DND-41 (cell line): ENCODE measurements at regions not wholly inside any gene's neighbourhood (a gene's known extent, or its start where the extent isn't known, plus 50 kb on each side); places are given as distances from the start of the nearest gene placed in this dataset.
"Not testable (repeated sequence)": the region's sequence is repeated elsewhere in the genome, so short reads cannot be mapped to it uniquely, and the experiment has no call there.

Source experiments
- ATAC-seq: fragments of 200-7000 bp; cut with Tn5 transposase; 3 replicates; pipeline ENCODE4 v1.9.1; 2021; ENCODE audit warnings: low read depth; ENCODE audit not compliant: insufficient read depth
- DNase-seq: peaks from one replicate; pipeline ENCODE4 v3.0.0-alpha.2; 2020
- H2AFZ ChIP-seq: 2 replicates; pipeline ENCODE4 v1.6.0; 2012; ENCODE audit warnings: low read depth, low read length
- H3K27ac ChIP-seq: 2 replicates; pipeline ENCODE4 v1.5.1; 2012; ENCODE audit warnings: low read length, inconsistent platforms
- H3K27me3 ChIP-seq: fragments of 200-600 bp; sonication (generic); 2 replicates; pipeline ENCODE4 v1.6.0; 2012; ENCODE audit warnings: low read length, mild to moderate bottlenecking, inconsistent platforms; ENCODE audit not compliant: insufficient read depth, poor library complexity
- H3K36me3 ChIP-seq: 2 replicates; pipeline ENCODE4 v1.5.1; 2012; ENCODE audit warnings: low read length, inconsistent platforms; ENCODE audit not compliant: insufficient read depth
- H3K4me1 ChIP-seq: 2 replicates; pipeline ENCODE4 v1.5.1; 2012; ENCODE audit warnings: mild to moderate bottlenecking, low read length; ENCODE audit not compliant: insufficient read depth
- H3K4me2 ChIP-seq: 2 replicates; pipeline ENCODE4 v1.6.0; 2012; ENCODE audit warnings: mild to moderate bottlenecking, moderate library complexity, low read length, inconsistent platforms; ENCODE audit not compliant: insufficient read depth
- H3K4me3 ChIP-seq, 2 experiments: fragments of 200-600 bp in 1 of 2; shearing (Covaris generic) in 1 of 2; 2 replicates each; pipeline ENCODE4 v1.5.1; 2012 to 2016; ENCODE audit warnings: inconsistent platforms in 2 of 2, low read length in 2 of 2, mild to moderate bottlenecking in 2 of 2, low read depth in 1 of 2, moderate library complexity in 1 of 2
- H3K79me2 ChIP-seq: 2 replicates; pipeline ENCODE4 v1.6.0; 2012; ENCODE audit warnings: low read length, inconsistent platforms; ENCODE audit not compliant: insufficient read depth
- H3K9ac ChIP-seq: 2 replicates; pipeline ENCODE4 v1.6.0; 2012; ENCODE audit warnings: low read depth, mild to moderate bottlenecking, inconsistent platforms, low read length, moderate library complexity
- H3K9me3 ChIP-seq: 2 replicates; pipeline ENCODE4 v1.5.1; 2012; ENCODE audit warnings: low read length, moderate library complexity, mild to moderate bottlenecking, inconsistent platforms; ENCODE audit not compliant: insufficient read depth, severe bottlenecking
- H4K20me1 ChIP-seq: 2 replicates; pipeline ENCODE4 v1.6.0; 2012; ENCODE audit warnings: low read length; ENCODE audit not compliant: insufficient read depth
- EZH2 ChIP-seq: IDR thresholded peaks from 3 replicates; pipeline ENCODE4 v1.6.1; 2012; ENCODE audit warnings: borderline replicate concordance, low read depth, mild to moderate bottlenecking, moderate library complexity, low read length, inconsistent platforms; ENCODE audit not compliant: severe bottlenecking
- TF ChIP-seq, protein P1 (sequence below): IDR thresholded peaks from 2 replicates; pipeline ENCODE4 v1.5.1; 2012; ENCODE audit warnings: borderline replicate concordance, low read length, moderate library complexity, mild to moderate bottlenecking; ENCODE audit not compliant: poor library complexity, severe bottlenecking; ENCODE audit errors: extremely low read depth

DNA sequence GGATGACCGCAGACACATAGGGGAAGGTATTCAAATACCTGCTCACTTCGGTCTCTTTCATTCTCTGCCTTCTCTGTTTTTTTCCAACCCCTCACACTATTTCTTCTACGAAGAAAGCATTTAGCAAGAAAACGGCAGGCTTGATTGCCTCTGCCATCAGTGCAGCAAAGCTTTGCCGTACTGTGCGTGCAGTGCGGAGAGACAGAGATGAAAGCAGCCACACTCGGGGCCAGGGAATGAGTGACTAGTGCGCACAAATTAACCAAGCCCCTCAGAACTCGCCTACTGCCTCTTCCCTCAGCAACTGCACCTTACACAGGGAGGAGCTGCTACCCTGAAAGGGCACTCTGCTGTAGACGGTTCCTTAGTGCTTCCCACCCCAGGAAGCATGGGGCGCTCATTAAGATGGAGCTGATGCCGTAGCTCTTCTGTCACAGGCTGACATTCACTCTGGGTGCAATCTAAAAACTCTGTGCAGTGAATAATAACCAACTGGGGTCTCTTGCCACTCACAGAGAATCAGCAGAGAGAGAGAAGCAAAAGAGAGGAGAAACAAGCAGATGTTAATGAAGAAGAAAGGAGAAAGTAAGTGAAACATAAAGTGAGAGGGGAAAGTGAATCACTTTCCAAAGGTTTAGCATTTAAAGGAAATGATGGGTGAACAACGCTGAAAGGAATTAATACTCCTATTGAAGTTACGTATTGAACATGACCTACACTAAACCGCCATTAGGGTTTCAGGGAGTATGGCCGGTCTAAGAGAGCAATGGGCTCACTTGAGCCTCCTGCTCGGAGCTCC is 69.4 kb downstream of the GRIN2B start:
- Histone ChIP-seq H4K20me1 (no peaks in the 10 kb centered on the region), H3K79me2 (no peaks in the 10 kb centered on the region), H3K4me1 (no peaks in the 10 kb centered on the region), H3K27ac (no peak overlapping the region), H3K27me3 (peaks cover 2% of the 10 kb centered on the region), H3K4me3 (no peak overlapping the region), H3K4me2 (no peak overlapping the region), H3K9me3 (no peaks in the 10 kb centered on the region), H3K36me3 (no peaks in the 10 kb centered on the region), H3K9ac (no peak overlapping the region), H2AFZ (no peak overlapping the region)
- ATAC-seq = no peak
- TF ChIP-seq, protein P1, sequence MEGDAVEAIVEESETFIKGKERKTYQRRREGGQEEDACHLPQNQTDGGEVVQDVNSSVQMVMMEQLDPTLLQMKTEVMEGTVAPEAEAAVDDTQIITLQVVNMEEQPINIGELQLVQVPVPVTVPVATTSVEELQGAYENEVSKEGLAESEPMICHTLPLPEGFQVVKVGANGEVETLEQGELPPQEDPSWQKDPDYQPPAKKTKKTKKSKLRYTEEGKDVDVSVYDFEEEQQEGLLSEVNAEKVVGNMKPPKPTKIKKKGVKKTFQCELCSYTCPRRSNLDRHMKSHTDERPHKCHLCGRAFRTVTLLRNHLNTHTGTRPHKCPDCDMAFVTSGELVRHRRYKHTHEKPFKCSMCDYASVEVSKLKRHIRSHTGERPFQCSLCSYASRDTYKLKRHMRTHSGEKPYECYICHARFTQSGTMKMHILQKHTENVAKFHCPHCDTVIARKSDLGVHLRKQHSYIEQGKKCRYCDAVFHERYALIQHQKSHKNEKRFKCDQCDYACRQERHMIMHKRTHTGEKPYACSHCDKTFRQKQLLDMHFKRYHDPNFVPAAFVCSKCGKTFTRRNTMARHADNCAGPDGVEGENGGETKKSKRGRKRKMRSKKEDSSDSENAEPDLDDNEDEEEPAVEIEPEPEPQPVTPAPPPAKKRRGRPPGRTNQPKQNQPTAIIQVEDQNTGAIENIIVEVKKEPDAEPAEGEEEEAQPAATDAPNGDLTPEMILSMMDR = no peak
- no peak for TF ChIP-seq EZH2
- no peak for DNase-seq

DNA sequence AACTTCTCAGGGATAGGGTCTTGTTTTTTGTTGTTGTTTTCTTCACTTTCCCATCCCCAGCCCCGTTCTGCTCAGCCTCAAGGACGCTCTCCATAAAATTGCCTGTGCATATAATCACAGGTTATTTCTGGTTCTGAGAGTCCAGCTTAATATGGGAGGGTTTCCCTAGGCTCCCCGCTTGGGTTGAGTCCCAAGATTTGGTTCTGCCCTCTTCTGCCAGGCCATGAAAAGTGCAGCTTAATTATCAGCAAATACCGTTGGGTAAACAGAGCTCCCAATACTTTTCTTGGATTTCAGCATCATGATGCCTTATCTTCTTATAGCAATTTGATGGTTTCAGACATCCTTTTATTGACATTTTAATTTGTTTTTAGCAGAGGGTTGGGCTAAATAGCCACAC is 75.6 kb downstream of the GRIN2B start:
- peaks cover 5% of the 10 kb centered on the region for H3K9me3 ChIP-seq
- H2AFZ ChIP-seq = no peak overlapping the region
- no peak for DNase-seq
- no peak overlapping the region for H3K4me3 ChIP-seq
- TF ChIP-seq EZH2 = no peak
- TF ChIP-seq, protein P1 = no peak
- H4K20me1 ChIP-seq = no peaks in the 10 kb centered on the region
- H3K36me3 ChIP-seq = no peaks in the 10 kb centered on the region
- H3K9ac ChIP-seq = no peak overlapping the region
- no peak overlapping the region for H3K27ac ChIP-seq
- H3K4me2 ChIP-seq = no peak overlapping the region
- peaks cover 1% of the 10 kb centered on the region for H3K27me3 ChIP-seq
- no peak for ATAC-seq
- no peaks in the 10 kb centered on the region for H3K4me1 ChIP-seq
- H3K79me2 ChIP-seq = no peaks in the 10 kb centered on the region

DNA sequence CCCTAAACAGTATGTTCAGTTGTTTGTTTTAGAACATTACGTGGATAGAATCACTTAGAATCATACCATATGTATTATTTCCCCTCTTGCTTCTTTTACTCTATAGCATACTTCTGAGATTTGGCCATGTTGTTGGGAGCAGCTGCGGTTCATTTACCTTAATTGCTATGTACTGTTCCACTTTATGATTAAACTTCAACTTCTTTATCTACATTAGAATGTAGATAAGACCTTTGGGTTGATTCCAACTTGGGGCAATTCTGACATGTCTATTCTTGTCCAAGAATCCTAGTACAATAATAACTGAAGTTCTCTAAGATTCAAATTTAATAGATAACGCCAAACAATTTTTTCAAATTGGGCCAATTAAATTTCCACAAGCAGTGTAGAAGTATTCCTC is 80.7 kb downstream of the GRIN2B start:
- TF ChIP-seq EZH2 = no peak
- TF ChIP-seq, protein P1 = no peak
- Histone ChIP-seq H3K4me3 (no peak overlapping the region), H3K4me1 (no peaks in the 10 kb centered on the region), H3K79me2 (no peaks in the 10 kb centered on the region), H3K36me3 (no peaks in the 10 kb centered on the region), H3K4me2 (no peak overlapping the region), H4K20me1 (no peaks in the 10 kb centered on the region), H3K27me3 (no peaks in the 10 kb centered on the region), H3K9me3 (peaks cover 5% of the 10 kb centered on the region), H2AFZ (no peak overlapping the region), H3K9ac (no peak overlapping the region), H3K27ac (no peak overlapping the region)
- DNase-seq (no peak), ATAC-seq (no peak)

DNA sequence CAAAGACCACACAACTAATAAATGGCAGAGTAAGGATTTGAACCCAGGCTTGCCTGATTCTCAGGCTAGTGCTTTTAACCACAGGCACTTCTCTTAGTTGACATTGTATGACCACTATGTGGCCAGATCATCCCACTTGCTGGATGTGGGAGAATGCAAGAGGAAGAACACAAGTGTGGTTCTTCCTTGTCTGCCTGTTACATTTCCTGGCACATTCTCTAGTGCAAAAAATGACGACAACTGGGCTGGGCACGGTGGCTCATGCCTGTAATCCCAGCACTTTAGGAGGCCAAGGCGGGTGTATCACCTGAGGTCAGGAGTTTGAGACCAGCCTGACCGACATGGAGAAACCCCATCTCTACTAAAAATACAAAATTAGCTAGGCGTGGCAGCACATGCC is 83.0 kb downstream of the GRIN2B start:
- not testable (repeated sequence) for H3K27ac ChIP-seq, H3K4me3 ChIP-seq, H3K36me3 ChIP-seq, H3K4me2 ChIP-seq, H3K4me1 ChIP-seq, H4K20me1 ChIP-seq, H3K9ac ChIP-seq, H3K79me2 ChIP-seq, H3K9me3 ChIP-seq, ATAC-seq, H2AFZ ChIP-seq, DNase-seq, H3K27me3 ChIP-seq
